ENCODE measurements at regions not wholly inside any gene's neighbourhood (a gene's known extent, or its start where the extent isn't known, plus 50 kb on each side); places are given as distances from the start of the nearest gene placed in this dataset.

DNA sequence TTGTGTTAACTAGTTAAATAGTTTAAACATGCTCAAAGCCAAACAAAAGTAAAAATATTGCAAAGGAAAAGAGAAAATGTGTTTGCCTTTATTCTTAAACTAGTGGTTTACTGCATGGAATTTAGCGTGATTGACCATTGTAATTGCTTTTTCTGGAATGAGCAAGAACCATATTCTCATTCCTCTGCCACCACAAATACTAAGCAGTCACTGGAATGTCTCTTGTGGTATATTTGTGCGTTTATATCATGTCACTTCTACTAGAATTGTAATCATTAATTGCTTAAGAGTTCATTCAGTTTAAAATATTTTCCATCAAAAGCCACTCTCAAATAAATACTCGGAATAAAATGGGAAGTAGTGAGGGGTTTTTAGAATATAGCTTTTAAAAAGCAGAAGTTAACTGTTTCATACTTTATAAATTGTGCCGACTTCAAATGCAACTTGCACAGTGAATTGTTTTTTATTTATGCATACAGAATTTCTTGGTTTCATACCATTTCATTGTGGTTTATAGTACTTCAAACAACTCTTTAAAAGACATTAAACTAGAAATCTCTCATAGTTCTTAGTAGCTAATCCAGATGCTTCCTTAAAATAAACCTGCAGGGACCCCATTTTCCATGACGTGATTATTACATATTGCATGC, 288.1 kb downstream of the EPHA4 start:
- Histone ChIP-seq H3K4me3 (ENCODE audit: low read depth, low read length) (no peak overlapping the region), H3K9ac (ENCODE audit: low read depth, low read length) (no peak overlapping the region), H3K27ac (ENCODE audit: low read depth, low read length) (no peak overlapping the region), H3K27me3 (ENCODE audit: control insufficient read depth, insufficient read depth, low read length) (no peaks in the 10 kb centered on the region), H3K36me3 (ENCODE audit: control insufficient read depth, insufficient read depth, low read length) (no peaks in the 10 kb centered on the region), H3K9me3 (ENCODE audit: control insufficient read depth, insufficient read depth, low read length) (no peaks in the 10 kb centered on the region), H3K4me1 (ENCODE audit: control insufficient read depth, insufficient read depth, low read length) (peaks cover 11% of the 10 kb centered on the region)

GRCh38 chr2:221285148-221285547, 287.0 kb downstream of the EPHA4 start:
- Histone ChIP-seq H3K27me3 (ENCODE audit: control insufficient read depth, insufficient read depth, low read length) (no peaks in the 10 kb centered on the region), H3K9me3 (ENCODE audit: control insufficient read depth, insufficient read depth, low read length) (no peaks in the 10 kb centered on the region), H3K4me1 (ENCODE audit: control insufficient read depth, insufficient read depth, low read length) (peaks cover 11% of the 10 kb centered on the region), H3K27ac (ENCODE audit: low read depth, low read length) (no peak overlapping the region), H3K4me3 (ENCODE audit: low read depth, low read length) (no peak overlapping the region), H3K36me3 (ENCODE audit: control insufficient read depth, insufficient read depth, low read length) (no peaks in the 10 kb centered on the region), H3K9ac (ENCODE audit: low read depth, low read length) (no peak overlapping the region)

DNA sequence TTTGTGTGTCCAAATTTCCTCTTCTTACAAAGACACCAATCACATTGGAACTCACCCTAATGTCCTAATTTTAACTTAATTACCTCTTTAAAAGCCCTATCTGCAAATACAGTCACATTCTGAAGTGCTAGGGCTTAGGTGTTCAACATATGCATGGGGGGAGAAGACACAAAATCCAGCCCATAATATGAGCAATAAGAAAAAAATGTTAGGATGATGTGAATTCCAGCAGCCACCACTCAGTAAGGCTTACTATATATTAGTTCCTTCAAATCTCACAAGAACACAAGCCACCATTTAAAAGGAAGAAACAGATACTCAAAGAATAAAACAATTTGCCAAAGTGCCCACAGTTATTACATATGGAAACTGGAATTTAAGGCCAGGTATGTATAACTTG, 285.7 kb downstream of the EPHA4 start:
- Histone ChIP-seq H3K27me3 (ENCODE audit: control insufficient read depth, insufficient read depth, low read length) (no peaks in the 10 kb centered on the region), H3K9ac (ENCODE audit: low read depth, low read length) (no peak overlapping the region)

DNA sequence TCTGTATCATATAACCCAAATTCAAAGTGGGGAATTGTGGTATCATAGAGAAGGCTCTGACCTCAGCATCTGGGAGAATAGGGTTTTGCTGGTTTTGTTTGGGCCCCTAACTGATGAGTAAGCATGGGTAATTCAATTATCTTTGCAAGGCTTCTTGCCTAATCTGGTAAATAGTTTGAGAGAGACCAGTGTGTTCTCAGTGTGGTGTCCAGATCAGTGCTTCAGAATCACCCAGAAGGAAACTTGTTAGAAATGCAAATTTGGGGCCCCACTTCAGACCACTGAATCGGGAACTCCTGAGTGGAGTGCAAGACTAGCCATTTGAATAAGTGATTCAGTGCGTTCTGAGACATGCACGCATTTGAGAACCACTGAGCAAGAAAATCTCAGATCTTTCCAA, 282.7 kb downstream of the EPHA4 start:
- Histone ChIP-seq H3K27ac (ENCODE audit: low read depth, low read length) (no peak overlapping the region), H3K4me3 (ENCODE audit: low read depth, low read length) (no peak overlapping the region), H3K4me1 (ENCODE audit: control insufficient read depth, insufficient read depth, low read length) (peaks cover 9% of the 10 kb centered on the region), H3K27me3 (ENCODE audit: control insufficient read depth, insufficient read depth, low read length) (no peaks in the 10 kb centered on the region), H3K36me3 (ENCODE audit: control insufficient read depth, insufficient read depth, low read length) (no peaks in the 10 kb centered on the region), H3K9me3 (ENCODE audit: control insufficient read depth, insufficient read depth, low read length) (no peaks in the 10 kb centered on the region), H3K9ac (ENCODE audit: low read depth, low read length) (no peak overlapping the region)

More for the DNA sequence above, 285.7 kb downstream of the EPHA4 start:
- peaks cover 11% of the 10 kb centered on the region for H3K4me1 ChIP-seq (ENCODE audit: control insufficient read depth, insufficient read depth, low read length)
- H3K4me3 ChIP-seq (ENCODE audit: low read depth, low read length): no peak overlapping the region
- no peak overlapping the region for H3K27ac ChIP-seq (ENCODE audit: low read depth, low read length)
- no peaks in the 10 kb centered on the region for H3K36me3 ChIP-seq (ENCODE audit: control insufficient read depth, insufficient read depth, low read length)
- no peaks in the 10 kb centered on the region for H3K9me3 ChIP-seq (ENCODE audit: control insufficient read depth, insufficient read depth, low read length)

DNA sequence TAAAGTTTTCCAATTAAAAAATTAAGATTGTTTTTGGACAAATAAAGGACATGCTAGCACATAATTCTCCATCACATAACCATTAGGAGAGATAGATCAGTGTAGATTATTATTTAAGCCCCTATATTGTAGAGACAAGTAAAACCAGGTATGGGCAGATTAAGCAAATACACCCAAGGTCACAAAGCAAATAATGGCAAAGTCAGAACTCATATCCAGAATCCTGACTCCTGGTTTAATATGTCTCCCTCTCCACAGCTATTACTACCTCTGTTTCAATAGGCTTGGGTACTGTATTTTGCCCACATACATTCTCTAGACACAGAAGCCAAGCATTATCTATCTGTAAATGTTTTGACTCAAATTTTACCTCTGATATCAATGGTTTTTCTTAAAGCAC, 282.3 kb downstream of the EPHA4 start:
- H3K9ac ChIP-seq (ENCODE audit: low read depth, low read length): no peak overlapping the region

DNA sequence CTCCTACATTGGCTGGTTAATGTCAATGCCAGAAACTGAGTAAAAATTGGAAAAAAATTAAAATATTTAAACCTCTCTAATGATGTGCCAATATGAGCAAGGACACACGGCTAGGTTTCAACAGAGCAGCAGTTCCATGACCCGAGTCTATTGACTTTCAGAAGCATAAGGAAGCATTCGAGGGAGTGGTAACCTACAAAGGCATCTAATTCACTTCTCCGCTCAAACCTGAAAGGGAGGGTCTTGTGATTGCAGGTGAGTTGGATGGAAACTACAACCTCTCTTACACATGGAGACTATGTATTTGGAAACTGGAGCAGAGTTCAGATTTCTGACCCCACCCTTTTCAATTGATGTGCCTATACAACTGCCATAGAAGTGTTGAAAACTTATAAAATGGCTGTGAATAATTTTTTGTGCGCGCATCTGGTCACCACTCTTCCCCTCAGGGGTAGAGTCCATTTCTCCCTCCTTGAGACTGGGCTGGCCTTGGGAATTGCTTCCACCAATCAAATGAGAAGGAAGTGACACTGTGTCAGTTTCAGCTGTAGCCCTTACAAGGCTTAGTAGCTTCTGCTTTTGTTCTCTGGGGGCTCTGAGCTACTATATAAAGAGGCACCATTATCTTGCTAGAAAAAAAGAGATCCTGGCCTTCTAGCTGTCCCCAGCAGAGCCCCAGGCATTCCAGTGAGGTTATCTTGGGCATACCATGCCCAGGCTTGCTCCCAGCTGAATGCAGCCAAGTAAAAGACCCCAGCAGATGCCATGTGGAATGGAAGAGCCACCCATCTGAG, 278.0 kb downstream of the EPHA4 start:
- Histone ChIP-seq H3K27ac (ENCODE audit: low read depth, low read length) (no peak overlapping the region), H3K4me1 (ENCODE audit: control insufficient read depth, insufficient read depth, low read length) (no peaks in the 10 kb centered on the region), H3K9ac (ENCODE audit: low read depth, low read length) (no peak overlapping the region), H3K36me3 (ENCODE audit: control insufficient read depth, insufficient read depth, low read length) (no peaks in the 10 kb centered on the region), H3K27me3 (ENCODE audit: control insufficient read depth, insufficient read depth, low read length) (no peaks in the 10 kb centered on the region), H3K9me3 (ENCODE audit: control insufficient read depth, insufficient read depth, low read length) (no peaks in the 10 kb centered on the region), H3K4me3 (ENCODE audit: low read depth, low read length) (no peak overlapping the region)

More for the DNA sequence above, 282.3 kb downstream of the EPHA4 start:
- no peaks in the 10 kb centered on the region for H3K9me3 ChIP-seq (ENCODE audit: control insufficient read depth, insufficient read depth, low read length)
- H3K27me3 ChIP-seq (ENCODE audit: control insufficient read depth, insufficient read depth, low read length): no peaks in the 10 kb centered on the region
- H3K36me3 ChIP-seq (ENCODE audit: control insufficient read depth, insufficient read depth, low read length): no peaks in the 10 kb centered on the region
- H3K4me3 ChIP-seq (ENCODE audit: low read depth, low read length): no peak overlapping the region
- H3K27ac ChIP-seq (ENCODE audit: low read depth, low read length): no peak overlapping the region
- peaks cover 7% of the 10 kb centered on the region for H3K4me1 ChIP-seq (ENCODE audit: control insufficient read depth, insufficient read depth, low read length)

DNA sequence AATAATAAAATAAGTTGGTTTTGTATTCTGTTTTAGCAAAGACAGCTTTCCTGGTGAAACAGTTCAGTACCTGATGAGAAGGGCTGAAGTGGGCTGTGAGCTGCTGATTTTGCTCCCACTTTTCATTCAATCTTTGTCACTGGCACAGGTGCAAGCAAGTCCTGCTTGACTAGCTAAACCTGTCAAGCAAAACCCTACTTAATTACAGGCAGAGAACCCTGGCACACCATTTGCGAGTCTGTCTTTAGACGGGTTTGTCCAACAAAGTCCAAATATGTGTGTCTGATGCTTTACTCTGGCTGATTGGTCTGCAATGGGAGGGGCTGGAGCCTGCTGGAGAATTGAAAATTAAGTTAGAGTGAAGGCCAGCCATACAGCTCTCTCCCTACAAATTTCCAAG, 267.2 kb downstream of the EPHA4 start:
- no peak overlapping the region for H3K9ac ChIP-seq (ENCODE audit: low read depth, low read length)
- no peak overlapping the region for H3K4me3 ChIP-seq (ENCODE audit: low read depth, low read length)
- H3K27ac ChIP-seq (ENCODE audit: low read depth, low read length): no peak overlapping the region
- H3K36me3 ChIP-seq (ENCODE audit: control insufficient read depth, insufficient read depth, low read length): no peaks in the 10 kb centered on the region
- H3K4me1 ChIP-seq (ENCODE audit: control insufficient read depth, insufficient read depth, low read length): 0 out of 2 replicates have a peak, but pooled peaks cover 6% of the 10 kb centered on the region
- no peaks in the 10 kb centered on the region for H3K27me3 ChIP-seq (ENCODE audit: control insufficient read depth, insufficient read depth, low read length)
- H3K9me3 ChIP-seq (ENCODE audit: control insufficient read depth, insufficient read depth, low read length): no peaks in the 10 kb centered on the region

DNA sequence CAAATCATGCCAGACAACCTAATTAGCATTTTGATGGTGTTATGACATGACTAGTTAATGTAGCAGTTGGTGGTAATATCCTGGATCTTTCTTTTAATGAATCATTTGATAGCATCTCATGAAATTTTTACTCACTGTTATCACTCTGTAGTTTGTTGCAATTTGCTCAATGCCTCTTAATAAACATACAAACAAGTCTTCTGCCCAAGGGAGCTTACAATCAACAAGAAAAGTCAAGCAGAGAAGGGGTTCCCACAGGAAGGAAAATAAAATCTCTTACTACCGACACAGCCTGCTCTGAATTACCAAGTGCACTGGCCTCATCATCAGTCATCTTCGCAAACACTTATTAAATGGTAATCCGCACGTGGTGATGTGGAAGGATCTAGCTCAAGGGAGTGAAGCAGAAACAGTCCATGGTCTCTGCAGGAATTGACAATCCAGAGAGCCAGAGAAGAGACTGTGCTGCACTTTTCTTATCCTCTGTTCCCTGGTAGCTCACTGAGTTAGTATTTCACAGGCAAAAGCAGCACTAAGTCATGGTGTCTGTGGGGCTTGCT, 263.5 kb downstream of the EPHA4 start:
- Histone ChIP-seq H3K9me3 (ENCODE audit: control insufficient read depth, insufficient read depth, low read length) (no peaks in the 10 kb centered on the region), H3K4me1 (ENCODE audit: control insufficient read depth, insufficient read depth, low read length) (0 out of 2 replicates have a peak, but pooled peaks cover 6% of the 10 kb centered on the region), H3K9ac (ENCODE audit: low read depth, low read length) (no peak overlapping the region), H3K4me3 (ENCODE audit: low read depth, low read length) (no peak overlapping the region), H3K36me3 (ENCODE audit: control insufficient read depth, insufficient read depth, low read length) (no peaks in the 10 kb centered on the region), H3K27ac (ENCODE audit: low read depth, low read length) (no peak overlapping the region), H3K27me3 (ENCODE audit: control insufficient read depth, insufficient read depth, low read length) (no peaks in the 10 kb centered on the region)

DNA sequence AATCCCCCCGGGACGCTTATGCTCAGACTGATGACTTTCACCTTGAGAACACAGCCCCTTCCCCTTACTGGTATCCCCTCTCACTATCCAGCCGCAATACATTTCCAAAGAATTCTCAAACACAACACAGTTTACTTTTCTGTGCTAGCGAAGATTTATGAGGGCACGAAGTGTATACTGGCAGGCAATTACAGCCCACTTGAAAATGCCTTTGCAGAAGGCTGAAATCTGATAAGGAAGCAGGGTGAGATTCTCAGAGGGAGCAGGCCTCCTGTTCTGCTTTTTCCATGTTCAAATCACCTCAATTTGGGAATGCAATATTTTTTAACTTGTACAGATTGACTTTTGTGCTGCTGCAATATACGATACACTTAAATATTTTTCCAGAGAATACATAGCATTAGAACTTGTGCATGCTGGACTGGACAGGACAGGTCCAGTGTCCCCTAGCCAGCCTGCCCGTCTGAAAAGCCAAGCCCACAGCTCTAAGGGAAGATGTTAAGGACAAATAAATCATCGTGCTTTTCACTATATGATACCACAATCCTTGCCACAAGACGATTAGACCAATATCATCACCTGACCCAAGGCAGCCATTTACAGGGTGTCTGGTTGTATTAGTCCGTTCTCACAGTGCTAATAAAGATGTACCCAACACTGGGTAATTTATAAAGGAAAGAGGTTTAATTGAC, 262.1 kb downstream of the EPHA4 start:
- Histone ChIP-seq H3K9me3 (ENCODE audit: control insufficient read depth, insufficient read depth, low read length) (no peaks in the 10 kb centered on the region), H3K27ac (ENCODE audit: low read depth, low read length) (no peak overlapping the region), H3K27me3 (ENCODE audit: control insufficient read depth, insufficient read depth, low read length) (no peaks in the 10 kb centered on the region), H3K4me3 (ENCODE audit: low read depth, low read length) (no peak overlapping the region), H3K4me1 (ENCODE audit: control insufficient read depth, insufficient read depth, low read length) (0 out of 2 replicates have a peak, but pooled peaks cover 6% of the 10 kb centered on the region), H3K36me3 (ENCODE audit: control insufficient read depth, insufficient read depth, low read length) (no peaks in the 10 kb centered on the region), H3K9ac (ENCODE audit: low read depth, low read length) (no peak overlapping the region)

GRCh38 chr2:221310730-221311129, 261.4 kb downstream of the EPHA4 start:
- Histone ChIP-seq H3K9ac (ENCODE audit: low read depth, low read length) (no peak overlapping the region), H3K27ac (ENCODE audit: low read depth, low read length) (no peak overlapping the region), H3K36me3 (ENCODE audit: control insufficient read depth, insufficient read depth, low read length) (no peaks in the 10 kb centered on the region), H3K4me1 (ENCODE audit: control insufficient read depth, insufficient read depth, low read length) (0 out of 2 replicates have a peak, but pooled peaks cover 6% of the 10 kb centered on the region), H3K9me3 (ENCODE audit: control insufficient read depth, insufficient read depth, low read length) (no peaks in the 10 kb centered on the region), H3K27me3 (ENCODE audit: control insufficient read depth, insufficient read depth, low read length) (no peaks in the 10 kb centered on the region), H3K4me3 (ENCODE audit: low read depth, low read length) (no peak overlapping the region)

Measured in HUES48 (cell line).